H1 (cell line): ENCODE measurements at regions not wholly inside any gene's neighbourhood (a gene's known extent, or its start where the extent isn't known, plus 50 kb on each side); places are given as distances from the start of the nearest gene placed in this dataset.
"Not testable (repeated sequence)": the region's sequence is repeated elsewhere in the genome, so short reads cannot be mapped to it uniquely, and the experiment has no call there.

Experiments used
- CTCF ChIA-PET: fragments of 300-600 bp; sonication (Branson Sonifier 250); formaldehyde crosslinking; loops from one replicate; lab custom pipeline; 2021; ENCODE audit not compliant: partially characterized antibody; lab: Charles Lee
- POLR2A ChIA-PET: fragments of 300-600 bp; sonication (Branson Sonifier 250); formaldehyde crosslinking; loops from one replicate; lab custom pipeline; 2021; ENCODE audit warnings: inconsistent platforms; ENCODE audit not compliant: partially characterized antibody; lab: Charles Lee
- DNase-seq, 2 experiments: peaks; one replicate each; pipeline versions ENCODE4 v3.0.0 to v3.0.0-alpha.2; 2010 to 2022; ENCODE audit warnings: low spot score in 2 of 2, low read depth in 1 of 2, mixed read lengths in 1 of 2
- FAIRE-seq: peaks from 2 replicates; lab custom pipeline; 2011; peaks lifted over from hg19 to GRCh38; lab: Jason Lieb, UNC
- H2AFZ ChIP-seq: 2 replicates; pipeline ENCODE4 v1.8.1; 2012; ENCODE audit warnings: low read length, inconsistent platforms
- H2AK5ac ChIP-seq: 2 replicates; pipeline ENCODE4 v1.6.1; 2013; ENCODE audit warnings: low read depth, low read length
- H2BK120ac ChIP-seq: replicated peaks from 2 replicates; pipeline ENCODE3; 2013; ENCODE audit warnings: low read depth, low read length, inconsistent platforms
- H2BK12ac ChIP-seq: 2 replicates; pipeline ENCODE4 v1.6.1; 2013; ENCODE audit warnings: low read depth, low read length
- H2BK15ac ChIP-seq: 2 replicates; pipeline ENCODE4 v1.6.1; 2013; ENCODE audit warnings: low read length
- H2BK20ac ChIP-seq: 2 replicates; pipeline ENCODE4 v1.6.1; 2013; ENCODE audit warnings: low read length
- H2BK5ac ChIP-seq: 2 replicates; pipeline ENCODE4 v1.6.1; 2013; ENCODE audit warnings: low read depth, low read length
- H3K14ac ChIP-seq: 2 replicates; pipeline ENCODE4 v1.6.1; 2013; ENCODE audit warnings: inconsistent platforms; ENCODE audit not compliant: insufficient read length
- H3K18ac ChIP-seq: 2 replicates; pipeline ENCODE4 v1.6.1; 2013; ENCODE audit warnings: low read length; ENCODE audit errors: extremely low read depth
- H3K23ac ChIP-seq: 2 replicates; pipeline ENCODE4 v1.6.1; 2013; ENCODE audit warnings: inconsistent platforms; ENCODE audit not compliant: insufficient read length
- H3K23me2 ChIP-seq: 2 replicates; pipeline ENCODE4 v1.6.1; 2013; ENCODE audit warnings: low read depth, low read length
- H3K27ac ChIP-seq: 2 replicates; pipeline ENCODE4 v1.6.1; 2011; ENCODE audit warnings: low read depth, low read length, inconsistent platforms
- H3K27me3 ChIP-seq, 4 experiments: replicated peaks in 1 of 4; 1 replicate in 1 of 4; 2 replicates in 3 of 4; pipeline versions ENCODE4 v1.6.1 to v1.8.1; 2011 to 2013; ENCODE audit warnings: low read length in 3 of 4, mild to moderate bottlenecking in 3 of 4, inconsistent platforms in 2 of 4, mixed read lengths in 2 of 4, moderate library complexity in 1 of 4; ENCODE audit not compliant: control insufficient read depth in 3 of 4, insufficient read depth in 3 of 4; ENCODE audit errors: extremely low read depth in 1 of 4
- H3K36me3 ChIP-seq, 4 experiments: 2 replicates each; pipeline versions ENCODE4 v1.6.1 to v1.8.1; 2011 to 2013; ENCODE audit warnings: mild to moderate bottlenecking in 4 of 4, low read length in 3 of 4, moderate library complexity in 2 of 4, control low read depth in 1 of 4, inconsistent platforms in 1 of 4; ENCODE audit not compliant: insufficient read depth in 4 of 4, control insufficient read depth in 2 of 4
- H3K4ac ChIP-seq: replicated peaks from 2 replicates; pipeline ENCODE3; 2013; ENCODE audit warnings: low read length, low read depth, mixed read lengths, inconsistent platforms; ENCODE audit not compliant: insufficient read length
- H3K4me1 ChIP-seq, 4 experiments: replicated peaks in 1 of 4; 1 replicate in 1 of 4; 2 replicates in 3 of 4; pipeline versions ENCODE4 v1.6.1 to v1.8.1; 2011 to 2013; ENCODE audit warnings: low read length in 3 of 4, inconsistent platforms in 2 of 4, mixed read lengths in 1 of 4; ENCODE audit not compliant: insufficient read depth in 4 of 4, control insufficient read depth in 3 of 4
- H3K4me2 ChIP-seq, 2 experiments: 2 replicates each; pipeline versions ENCODE4 v1.6.1 to v1.8.1; 2011 to 2013; ENCODE audit warnings: low read depth in 2 of 2, low read length in 2 of 2, control low read depth in 1 of 2, inconsistent platforms in 1 of 2, mild to moderate bottlenecking in 1 of 2; ENCODE audit not compliant: insufficient read depth in 1 of 2
- H3K4me3 ChIP-seq, 4 experiments: fragments of 200-600, 300-600 bp in 1 of 4; sonication (generic), shearing (Covaris generic), sonication (Bioruptor Twin) in 1 of 4; 2 replicates each; pipeline versions ENCODE4 v1.5.1 to v1.8.1; 2011 to 2016; ENCODE audit warnings: low read length in 4 of 4, low read depth in 3 of 4, control low read depth in 2 of 4, inconsistent platforms in 2 of 4, mild to moderate bottlenecking in 2 of 4, mixed read lengths in 1 of 4, moderate library complexity in 1 of 4; ENCODE audit not compliant: insufficient read depth in 2 of 4; ENCODE audit errors: extremely low read depth in 1 of 4
- H3K56ac ChIP-seq: replicated peaks from 2 replicates; pipeline ENCODE3; 2013; ENCODE audit warnings: low read depth, mild to moderate bottlenecking, mixed read lengths, low read length, inconsistent platforms; ENCODE audit not compliant: insufficient read length
- H3K79me1 ChIP-seq: 2 replicates; pipeline ENCODE4 v1.6.1; 2013; ENCODE audit warnings: low read depth, low read length, control low read depth
- H3K79me2 ChIP-seq, 2 experiments: 2 replicates each; pipeline versions ENCODE4 v1.6.1 to v1.8.1; 2012 to 2013; ENCODE audit warnings: low read length in 2 of 2, mild to moderate bottlenecking in 2 of 2, inconsistent platforms in 1 of 2; ENCODE audit not compliant: insufficient read depth in 2 of 2, control insufficient read depth in 1 of 2
- H3K9ac ChIP-seq, 4 experiments: replicated peaks in 1 of 4; 1 replicate in 1 of 4; 2 replicates in 3 of 4; pipeline versions ENCODE4 v1.6.1 to v1.8.1; 2011 to 2013; ENCODE audit warnings: low read depth in 3 of 4, low read length in 3 of 4, control low read depth in 2 of 4, mild to moderate bottlenecking in 2 of 4, moderate library complexity in 2 of 4, inconsistent platforms in 1 of 4; ENCODE audit errors: extremely low read depth in 1 of 4
- H3K9me3 ChIP-seq, 2 experiments: 2 replicates each; pipeline versions ENCODE4 v1.6.1 to v1.8.1; 2012 to 2013; ENCODE audit warnings: mild to moderate bottlenecking in 2 of 2, moderate library complexity in 2 of 2, control low read depth in 1 of 2, inconsistent platforms in 1 of 2, low read depth in 1 of 2, low read length in 1 of 2, mixed read lengths in 1 of 2; ENCODE audit not compliant: insufficient read depth in 2 of 2
- H4K20me1 ChIP-seq, 2 experiments: replicated peaks in 1 of 2; 2 replicates each; pipeline versions ENCODE3 to v1.8.1; 2011 to 2013; ENCODE audit warnings: inconsistent platforms in 2 of 2, low read length in 2 of 2, mild to moderate bottlenecking in 1 of 2; ENCODE audit not compliant: insufficient read depth in 2 of 2, control insufficient read depth in 1 of 2
- H4K5ac ChIP-seq: 2 replicates; pipeline ENCODE4 v1.6.1; 2013; ENCODE audit warnings: low read length, low read depth, mixed read lengths, inconsistent platforms; ENCODE audit not compliant: insufficient read length
- H4K8ac ChIP-seq: 2 replicates; pipeline ENCODE4 v1.8.0; 2013; ENCODE audit warnings: mild to moderate bottlenecking, moderate library complexity, low read length, inconsistent platforms; ENCODE audit not compliant: insufficient read depth; ENCODE audit errors: extremely low read depth
- H4K91ac ChIP-seq: replicated peaks from 2 replicates; pipeline ENCODE3; 2013; ENCODE audit warnings: low read length, mixed read lengths, inconsistent platforms; ENCODE audit not compliant: insufficient read length
- WGBS, 2 experiments: shearing (Covaris generic) in 1 of 2; methylation state at CpG; one replicate each; pipeline versions ENCODE4 v1.1.6 to v1.1.7; 2013 to 2015; ENCODE audit warnings: low lambda C conversion rate in 2 of 2, mixed read lengths in 2 of 2, inconsistent platforms in 1 of 2, low coverage in 1 of 2, missing lambda C conversion rate in 1 of 2; ENCODE audit not compliant: insufficient replicate concordance in 2 of 2, insufficient coverage in 1 of 2, insufficient read length in 1 of 2; ENCODE audit errors: extremely low coverage in 1 of 2, missing lambda C conversion rate in 1 of 2; 5-methylcytosine and 5-hydroxymethylcytosine counted together

- H3K18ac ChIP-seq, H4K5ac ChIP-seq, H2BK5ac ChIP-seq, H3K4me1 ChIP-seq, H3K79me2 ChIP-seq, H2AK5ac ChIP-seq, CTCF ChIA-PET, H2BK20ac ChIP-seq, H3K27ac ChIP-seq, H3K9ac ChIP-seq, H2BK12ac ChIP-seq, H3K14ac ChIP-seq, H2BK15ac ChIP-seq, H3K4me3 ChIP-seq, H3K79me1 ChIP-seq, FAIRE-seq, H3K4ac ChIP-seq, H3K36me3 ChIP-seq, POLR2A ChIA-PET, H4K91ac ChIP-seq, H2BK120ac ChIP-seq, H3K56ac ChIP-seq, H3K27me3 ChIP-seq, H2AFZ ChIP-seq, H3K4me2 ChIP-seq, H4K20me1 ChIP-seq, H3K23ac ChIP-seq, H3K23me2 ChIP-seq, H4K8ac ChIP-seq: not testable (repeated sequence)
- peaks cover 16 to 20% of the 10 kb centered on the region in 2 experiments for H3K9me3 ChIP-seq
- WGBS, 2 experiments = 89 to 100% methylated on average over 1 to 8 of the region's 9 CpGs
- peak in 1 of 2 experiments; percentile 38 for DNase-seq
Measured at GRCh38 chr19:28434794-28435193, 778.2 kb downstream of the UQCRFS1 start.

GRCh38 chr19:28434365-28434764 lies 778.6 kb downstream of the UQCRFS1 start:
- FAIRE-seq, H4K8ac ChIP-seq, H4K5ac ChIP-seq, H3K9ac ChIP-seq, H2BK20ac ChIP-seq, H2BK12ac ChIP-seq, H2BK5ac ChIP-seq, H4K91ac ChIP-seq, H3K36me3 ChIP-seq, H3K23ac ChIP-seq, H3K27ac ChIP-seq, H3K18ac ChIP-seq, H2AK5ac ChIP-seq, H2BK120ac ChIP-seq, H3K4me1 ChIP-seq, H3K79me1 ChIP-seq, H2BK15ac ChIP-seq, H3K79me2 ChIP-seq, H3K4me3 ChIP-seq, H3K4me2 ChIP-seq, H2AFZ ChIP-seq, POLR2A ChIA-PET, H3K4ac ChIP-seq, DNase-seq, CTCF ChIA-PET, H3K23me2 ChIP-seq, H3K27me3 ChIP-seq, H4K20me1 ChIP-seq, H3K56ac ChIP-seq, H3K14ac ChIP-seq: not testable (repeated sequence)
- peaks cover 16 to 20% of the 10 kb centered on the region in 2 experiments for H3K9me3 ChIP-seq
- WGBS, 2 experiments = 95% methylated on average over 4 of the region's 5 CpGs; no CpG with 5 or more reads in 1 of the 2 experiments
